Occipital lobe (tissue), 1 donor: ENCODE measurements at regions not wholly inside any gene's neighbourhood (a gene's known extent, or its start where the extent isn't known, plus 50 kb on each side); places are given as distances from the start of the nearest gene placed in this dataset.
"Not testable (repeated sequence)": the region's sequence is repeated elsewhere in the genome, so short reads cannot be mapped to it uniquely, and the experiment has no call there.

Experiments
- DNase-seq: peaks from one replicate; lab custom pipeline; 2025; lab: John Stamatoyannopoulos, UW

- no peak for DNase-seq
Observed at GRCh38 chr14:38047195-38047902, 160.4 kb upstream of the SSTR1 start.

GRCh38 chr14:38053666-38054065 lies 154.0 kb upstream of the SSTR1 start:
- DNase-seq = no peak

DNA sequence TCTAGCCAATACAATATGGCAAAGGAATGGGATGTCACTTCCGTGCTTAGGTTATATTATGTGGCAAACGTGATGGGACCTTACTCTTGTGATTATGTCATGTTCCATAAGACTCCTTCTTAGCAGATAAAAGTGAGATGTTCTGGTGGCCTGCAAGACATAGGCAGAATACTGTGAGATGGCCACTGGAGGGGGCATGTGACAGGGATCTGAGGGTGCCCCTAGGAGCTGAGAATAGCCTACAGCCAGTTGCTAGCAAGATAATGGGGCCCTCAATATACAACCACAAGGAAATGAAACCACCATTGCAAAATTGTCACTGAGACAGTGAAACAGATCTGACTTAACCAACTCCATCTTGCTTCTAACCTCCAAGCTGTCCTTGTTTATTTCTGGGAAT lies 151.4 kb upstream of the SSTR1 start:
- DNase-seq = no peak

GRCh38 chr14:38062223-38062622 lies 145.5 kb upstream of the SSTR1 start:
- DNase-seq = not testable (repeated sequence)

DNA sequence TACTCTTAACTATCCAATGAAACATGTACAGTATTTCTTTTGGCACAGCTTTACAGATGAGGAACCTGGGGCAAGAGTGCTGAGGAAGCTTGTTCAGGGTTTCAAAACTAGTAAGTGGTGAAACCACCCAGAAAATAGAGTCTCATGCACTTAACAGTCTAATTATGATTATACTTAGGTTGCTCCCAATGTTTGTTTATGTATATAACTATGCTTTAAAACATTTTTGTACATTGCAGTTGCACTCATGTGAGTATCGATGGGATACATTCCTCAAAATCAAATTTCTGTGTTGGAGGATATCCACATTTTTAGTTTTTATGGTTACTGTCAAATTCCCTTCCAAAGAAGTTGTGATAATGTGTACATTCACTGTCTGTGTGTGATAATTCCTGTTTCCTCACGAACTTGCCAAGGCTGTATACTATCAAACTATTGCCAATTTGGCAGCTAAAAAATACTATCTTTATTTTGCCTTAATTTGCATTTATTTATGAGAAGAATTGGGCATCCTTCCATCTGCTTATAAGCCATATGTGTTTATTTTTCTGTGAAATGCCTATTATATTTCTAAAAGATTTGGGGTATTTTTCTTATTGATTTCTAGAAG lies 143.9 kb upstream of the SSTR1 start:
- DNase-seq = no peak

DNA sequence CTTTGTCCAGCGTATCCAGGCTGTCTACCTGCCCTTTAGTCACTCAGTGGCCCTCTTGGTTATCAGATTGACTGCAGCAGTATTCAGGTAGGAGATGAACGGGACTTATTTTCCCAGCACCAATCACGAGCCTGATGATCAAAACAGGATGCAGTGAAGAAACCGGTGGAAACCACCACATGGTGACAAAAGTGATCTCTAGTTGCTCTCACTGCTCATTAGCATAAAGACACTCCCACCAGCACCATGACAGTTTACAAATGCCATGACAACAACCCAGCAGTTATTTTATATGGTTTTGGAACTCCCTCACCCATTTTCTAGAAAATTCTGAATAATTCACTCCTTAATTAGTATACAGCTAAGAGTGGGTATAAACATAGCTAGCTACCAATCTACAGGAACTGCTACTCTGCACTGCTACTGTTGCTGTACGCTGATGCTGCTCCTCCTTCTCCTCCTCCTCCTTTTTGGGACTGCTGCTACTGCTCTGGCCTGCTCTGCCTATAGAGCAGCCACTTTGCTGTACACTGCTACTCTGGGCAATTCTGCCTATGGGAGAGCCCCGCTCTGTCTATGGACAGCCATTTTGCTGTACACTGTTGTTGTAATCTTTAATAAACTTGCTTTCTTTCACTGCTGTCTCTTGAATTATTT lies 142.5 kb upstream of the SSTR1 start:
- no peak for DNase-seq

- DNase-seq = no peak
Observed at GRCh38 chr14:38070061-38070588, 137.6 kb upstream of the SSTR1 start.

DNA sequence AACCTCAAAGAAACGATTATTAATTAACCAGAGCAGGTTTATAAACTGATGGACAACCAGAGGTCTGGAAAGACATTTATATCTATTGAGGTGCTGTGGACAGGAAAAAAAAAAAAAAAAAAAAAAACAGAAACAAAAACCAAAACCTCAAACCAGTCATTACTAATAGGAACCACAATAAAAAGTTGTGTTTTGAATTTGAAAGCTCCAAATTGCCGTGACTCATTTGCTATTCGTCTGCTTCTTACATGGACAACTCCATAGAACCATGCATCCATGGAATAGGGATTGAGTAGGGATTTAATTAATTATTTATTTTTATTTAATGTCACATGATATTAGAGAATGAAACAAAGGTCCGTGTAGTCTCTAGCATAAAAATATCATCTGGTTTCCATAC lies 134.1 kb upstream of the SSTR1 start:
- DNase-seq = no peak

DNA sequence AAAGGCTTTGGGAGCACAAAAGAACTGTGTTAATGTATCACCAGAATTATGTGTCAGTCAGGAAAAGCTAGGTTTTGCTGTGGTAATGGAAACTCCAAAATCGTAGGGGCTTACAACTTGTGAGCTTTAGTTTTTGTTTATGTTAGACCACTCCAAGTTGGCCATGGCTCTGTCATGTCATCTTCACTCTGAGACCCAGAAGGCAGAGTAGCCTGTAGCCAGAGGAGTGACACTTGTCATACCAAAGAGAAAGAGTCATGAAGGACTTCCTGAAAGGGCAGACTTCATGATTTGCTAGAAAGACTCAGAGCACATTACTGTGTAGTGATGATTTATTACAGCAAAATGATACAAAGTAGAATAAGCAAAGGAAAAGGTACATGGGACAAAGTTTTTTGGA lies 133.6 kb upstream of the SSTR1 start:
- DNase-seq = no peak

DNA sequence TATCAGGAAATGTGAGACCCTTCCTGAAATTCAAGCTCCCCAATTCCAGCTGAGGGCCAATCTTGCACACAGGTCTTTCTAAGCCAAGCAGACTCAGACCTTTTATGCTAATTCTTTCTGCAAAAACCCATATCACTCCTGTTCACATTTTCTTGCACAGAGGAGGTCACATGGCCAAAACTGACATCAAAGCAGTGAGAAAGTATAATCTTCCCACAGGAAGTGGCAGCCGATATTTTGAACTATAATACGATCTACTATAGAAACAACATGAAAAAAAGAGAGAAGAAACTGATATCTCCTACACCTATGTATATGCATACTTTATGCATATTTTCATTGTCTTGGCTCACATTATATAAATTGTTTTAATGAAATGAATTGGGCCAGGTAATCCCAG lies 132.9 kb upstream of the SSTR1 start:
- no peak for DNase-seq

DNA sequence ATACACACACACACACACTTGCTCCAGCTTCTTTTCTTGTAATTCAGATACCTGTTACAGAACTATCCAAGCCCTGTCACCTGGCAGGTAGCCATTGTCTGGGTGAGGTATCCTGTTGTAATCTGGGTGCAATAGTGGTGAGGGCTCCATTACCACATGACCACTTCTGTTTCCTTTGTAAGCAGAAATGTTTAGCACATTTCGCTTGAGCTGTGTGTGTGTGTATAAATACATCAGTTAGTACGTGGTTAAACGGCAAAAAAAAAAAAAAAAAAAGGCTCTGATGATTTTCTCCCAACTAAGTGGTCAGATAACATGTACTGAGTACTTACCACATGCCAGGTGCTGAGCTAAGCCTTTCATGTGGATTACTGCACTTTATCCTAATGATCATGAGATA lies 129.3 kb upstream of the SSTR1 start:
- no peak for DNase-seq

DNA sequence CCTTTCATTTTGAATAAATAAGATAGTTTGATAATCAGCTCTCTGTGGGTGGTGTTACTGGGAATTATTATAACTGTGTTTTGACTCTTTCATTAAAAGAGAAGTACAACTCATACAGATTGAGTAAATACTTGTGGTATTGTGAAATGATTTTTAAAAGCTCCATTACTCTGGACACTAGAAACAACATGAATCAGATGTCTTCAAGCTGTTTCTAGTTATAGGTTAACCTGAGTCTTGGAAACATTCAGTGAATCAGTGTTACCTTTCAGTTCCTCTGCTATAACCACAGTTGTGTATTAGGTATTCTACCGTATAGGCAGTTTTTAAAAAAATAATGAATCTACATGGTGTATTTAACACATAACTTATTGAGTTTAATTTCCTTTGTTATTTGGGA lies 128.4 kb upstream of the SSTR1 start:
- DNase-seq = no peak

DNA sequence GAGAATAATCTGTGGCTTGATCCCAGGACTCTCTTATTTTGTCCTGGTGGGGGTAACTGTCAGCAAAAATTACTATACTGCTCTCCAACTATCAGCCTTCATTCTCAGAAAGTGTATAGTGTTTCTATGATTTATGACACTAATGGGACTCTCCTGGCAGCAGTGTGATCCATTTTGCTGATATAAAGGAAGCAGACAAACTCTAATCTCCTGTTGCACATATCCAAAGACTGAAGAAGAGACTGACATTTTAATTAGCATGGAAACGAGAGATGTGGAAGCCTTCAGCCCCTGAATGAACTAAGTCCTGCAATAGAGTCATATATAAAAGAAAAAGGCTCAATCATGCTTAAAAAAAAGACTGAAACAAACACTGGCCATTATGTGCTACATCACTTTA lies 127.8 kb upstream of the SSTR1 start:
- DNase-seq = no peak

GRCh38 chr14:38080696-38081095 lies 127.0 kb upstream of the SSTR1 start:
- DNase-seq = no peak

GRCh38 chr14:38083039-38083438 lies 124.7 kb upstream of the SSTR1 start:
- no peak for DNase-seq

GRCh38 chr14:38089123-38089522 lies 118.6 kb upstream of the SSTR1 start:
- DNase-seq = no peak

GRCh38 chr14:38090506-38090905 lies 117.2 kb upstream of the SSTR1 start:
- DNase-seq = no peak

DNA sequence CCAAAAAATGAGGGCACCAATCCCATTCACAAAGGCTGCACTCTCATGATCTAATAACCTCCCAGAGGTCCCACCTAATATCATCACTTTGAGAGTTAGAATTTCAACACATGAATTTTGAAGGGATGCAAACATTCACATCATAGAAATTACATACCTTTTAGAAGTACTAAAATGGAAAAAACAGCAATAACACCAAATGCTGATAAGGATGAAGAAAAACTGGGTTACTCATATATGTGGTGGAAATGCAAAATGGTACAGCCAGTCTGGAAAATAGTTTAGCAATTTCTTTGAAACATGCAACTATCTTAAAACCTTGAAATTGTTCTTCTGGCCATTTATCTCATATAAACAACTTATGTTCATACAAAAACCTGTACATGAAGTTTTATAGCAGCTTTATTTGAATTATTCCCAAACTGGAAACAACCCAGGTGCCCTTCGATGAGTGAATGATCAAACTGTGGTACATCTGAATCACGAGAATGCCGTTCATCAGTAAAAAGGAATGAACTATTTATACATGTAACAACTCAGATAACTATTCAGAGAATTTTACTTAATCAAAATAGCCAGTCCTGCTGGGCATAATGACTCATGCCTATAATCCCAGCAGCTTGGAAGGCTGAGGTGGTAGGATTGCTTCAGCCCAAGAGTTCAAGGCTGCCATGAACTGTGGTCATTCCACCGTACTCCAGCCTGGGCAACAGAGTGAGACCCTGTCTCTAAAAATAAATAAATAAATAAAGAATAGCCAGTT lies 109.4 kb upstream of the SSTR1 start:
- DNase-seq = no peak

DNA sequence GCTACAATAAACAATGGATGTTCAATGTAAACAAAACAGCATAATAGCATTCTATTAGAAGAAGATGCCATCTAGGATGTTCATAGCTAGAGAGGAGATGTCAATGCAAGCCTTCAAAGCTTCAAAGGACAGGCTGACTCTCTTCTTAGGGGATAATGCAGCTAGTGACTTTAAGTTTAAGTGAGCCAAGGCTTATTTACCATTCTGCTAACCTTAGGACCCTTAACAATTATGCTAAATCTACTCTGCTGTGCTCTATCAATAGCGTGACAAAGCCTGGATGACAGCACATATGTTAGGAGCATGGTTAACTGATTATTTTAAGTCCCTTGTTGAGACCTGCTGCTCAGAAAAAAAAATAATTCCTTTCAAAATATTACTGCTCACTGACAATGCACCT lies 106.0 kb upstream of the SSTR1 start:
- DNase-seq = no peak

- no peak for DNase-seq
Observed at GRCh38 chr14:38103542-38104225, 104.0 kb upstream of the SSTR1 start.

DNA sequence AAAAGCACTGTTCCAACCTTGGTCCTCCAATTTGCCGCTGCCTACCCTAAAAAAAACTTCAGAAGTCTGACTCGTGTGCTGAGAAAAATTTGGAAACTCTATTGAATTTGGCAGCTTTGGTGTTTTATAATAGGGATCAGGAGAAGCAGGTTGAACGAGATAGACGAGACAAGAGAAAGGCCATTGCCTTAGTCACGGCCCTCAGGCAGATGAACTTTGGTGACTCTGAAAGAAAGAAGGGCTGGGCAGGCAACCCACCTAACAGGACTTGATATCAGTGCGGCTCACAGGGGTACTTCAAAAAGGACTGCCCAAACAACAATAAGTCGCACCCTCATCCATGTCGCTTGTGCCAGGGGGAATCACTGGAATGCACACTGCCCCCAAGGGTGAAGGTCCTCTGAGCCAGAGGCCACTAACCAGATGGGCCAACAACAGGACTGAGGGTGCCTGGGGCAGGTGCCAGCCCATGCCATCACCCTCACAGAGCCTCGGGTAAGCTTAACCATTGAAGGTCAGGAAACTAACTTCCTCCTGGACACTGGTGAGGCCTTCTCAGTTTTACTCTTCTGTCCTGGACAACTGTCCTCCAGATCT lies 102.5 kb upstream of the SSTR1 start:
- no peak for DNase-seq
